ENCODE measurements at regions not wholly inside any gene's neighbourhood (a gene's known extent, or its start where the extent isn't known, plus 50 kb on each side); places are given as distances from the start of the nearest gene placed in this dataset.

DNA sequence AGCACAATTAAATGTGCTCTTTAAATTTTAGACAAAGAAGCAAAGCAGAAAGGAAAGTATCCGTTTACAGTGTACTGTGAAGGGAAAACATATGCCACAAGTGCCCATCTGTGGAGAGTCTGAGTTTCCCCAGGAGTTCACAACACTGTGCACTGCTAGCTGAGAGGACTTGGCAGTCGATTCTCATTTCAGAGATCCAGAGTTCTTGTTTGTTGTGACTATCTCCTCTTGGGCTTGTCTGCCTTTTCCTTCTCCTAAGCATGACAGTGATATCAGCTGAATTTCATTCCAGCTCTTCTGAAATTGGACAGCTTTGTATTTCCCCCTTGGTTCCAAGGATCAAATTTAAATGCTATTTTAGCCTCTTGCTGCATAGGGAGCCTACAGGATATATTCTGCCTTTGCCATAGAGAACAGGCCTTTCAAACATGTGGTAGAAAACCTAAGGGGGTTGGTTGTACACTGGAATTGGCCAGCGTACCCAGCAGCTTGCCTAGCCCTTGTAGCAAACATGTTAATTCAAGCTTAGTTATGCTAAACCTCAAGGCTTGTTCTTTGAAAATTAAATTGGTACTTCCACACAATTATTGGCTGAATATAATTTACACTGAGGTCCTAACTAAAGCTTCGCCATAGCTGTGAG is 259.2 kb upstream of the NOVA1 start:
- Histone ChIP-seq H3K4me1 (ENCODE audit: control insufficient read depth, extremely low read depth, insufficient read depth, low read length) (no peaks in the 10 kb centered on the region), H3K9me1 (ENCODE audit: control insufficient read depth, extremely low read depth, insufficient read depth, low read length) (no peaks in the 10 kb centered on the region), H3K9ac (ENCODE audit: control insufficient read depth, extremely low read depth, insufficient read depth, low read length) (no peak overlapping the region), H2AFZ (ENCODE audit: control insufficient read depth, low read length) (no peak overlapping the region), H3K36me3 (ENCODE audit: control insufficient read depth in 2 of 2, extremely low read depth in 1 of 2, insufficient read depth in 2 of 2, low read length in 2 of 2) (no peaks in the 10 kb centered on the region), H3K27ac (ENCODE audit: control insufficient read depth, insufficient read depth, low read length) (no peak overlapping the region), H3K4me2 (ENCODE audit: control insufficient read depth, extremely low read depth, insufficient read depth, low read depth, low read length) (no peak overlapping the region), H3K4me3 (ENCODE audit: control insufficient read depth in 2 of 3, extremely low read depth in 1 of 3, insufficient read depth in 2 of 3, low read depth in 1 of 3, low read length in 3 of 3) (no peak overlapping the region), H3K79me2 (ENCODE audit: control insufficient read depth, insufficient read depth, low read length) (no peaks in the 10 kb centered on the region), H3K27me3 (ENCODE audit: control insufficient read depth, extremely low read depth, insufficient read depth, low read length) (no peaks in the 10 kb centered on the region), H4K20me1 (ENCODE audit: control insufficient read depth, extremely low read depth, insufficient read depth, low read length) (no peaks in the 10 kb centered on the region), H3K9me3 (ENCODE audit: control insufficient read depth, low read depth, low read length) (no peaks in the 10 kb centered on the region)
- TF ChIP-seq EZH2 (IDR thresholded peaks at IDR 0.05; ENCODE audit: low read length), result no peak
- TF ChIP-seq, protein P1, sequence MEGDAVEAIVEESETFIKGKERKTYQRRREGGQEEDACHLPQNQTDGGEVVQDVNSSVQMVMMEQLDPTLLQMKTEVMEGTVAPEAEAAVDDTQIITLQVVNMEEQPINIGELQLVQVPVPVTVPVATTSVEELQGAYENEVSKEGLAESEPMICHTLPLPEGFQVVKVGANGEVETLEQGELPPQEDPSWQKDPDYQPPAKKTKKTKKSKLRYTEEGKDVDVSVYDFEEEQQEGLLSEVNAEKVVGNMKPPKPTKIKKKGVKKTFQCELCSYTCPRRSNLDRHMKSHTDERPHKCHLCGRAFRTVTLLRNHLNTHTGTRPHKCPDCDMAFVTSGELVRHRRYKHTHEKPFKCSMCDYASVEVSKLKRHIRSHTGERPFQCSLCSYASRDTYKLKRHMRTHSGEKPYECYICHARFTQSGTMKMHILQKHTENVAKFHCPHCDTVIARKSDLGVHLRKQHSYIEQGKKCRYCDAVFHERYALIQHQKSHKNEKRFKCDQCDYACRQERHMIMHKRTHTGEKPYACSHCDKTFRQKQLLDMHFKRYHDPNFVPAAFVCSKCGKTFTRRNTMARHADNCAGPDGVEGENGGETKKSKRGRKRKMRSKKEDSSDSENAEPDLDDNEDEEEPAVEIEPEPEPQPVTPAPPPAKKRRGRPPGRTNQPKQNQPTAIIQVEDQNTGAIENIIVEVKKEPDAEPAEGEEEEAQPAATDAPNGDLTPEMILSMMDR (optimal IDR thresholded peaks at IDR 0.05 in 1 of 3, IDR thresholded peaks at IDR 0.05 in 1 of 3, conservative IDR thresholded peaks at IDR 0.05 in 1 of 3; ENCODE audit: extremely low read depth in 1 of 3, insufficient read depth in 2 of 3, low read length in 3 of 3), result no peak
- FAIRE-seq, result no peak
- no peak for DNase-seq (ENCODE audit: low read depth, low spot score)
- dilution Hi-C loops (cut with MboI; ENCODE audit: extremely low pct_ligation_motif_present, low sequenced_read_pairs), result no loop called here

DNA sequence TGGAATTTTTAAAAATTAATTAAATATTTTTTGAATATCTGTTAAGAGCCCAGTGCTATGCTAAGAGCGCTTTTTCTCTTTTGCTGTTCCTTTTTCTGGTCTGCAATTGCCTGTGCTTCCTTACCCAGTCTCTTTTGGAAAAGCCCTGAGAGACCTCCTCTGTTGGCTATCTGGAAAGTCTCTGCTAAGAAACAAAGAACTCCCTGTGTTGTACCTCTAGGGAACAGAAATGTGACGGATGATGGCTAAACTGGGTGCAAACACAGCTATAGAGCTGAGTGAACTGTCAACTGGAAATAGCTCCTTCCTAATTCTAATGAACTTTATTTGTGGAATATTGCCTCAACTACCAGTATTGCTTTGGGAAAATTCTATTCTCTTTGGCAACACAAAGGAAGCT is 261.6 kb upstream of the NOVA1 start:
- no peaks in the 10 kb centered on the region for H3K9me3 ChIP-seq (ENCODE audit: control insufficient read depth, low read depth, low read length)
- no peaks in the 10 kb centered on the region for H3K27me3 ChIP-seq (ENCODE audit: control insufficient read depth, extremely low read depth, insufficient read depth, low read length)
- dilution Hi-C loops (cut with MboI; ENCODE audit: extremely low pct_ligation_motif_present, low sequenced_read_pairs), result no loop called here
- no peaks in the 10 kb centered on the region for H3K79me2 ChIP-seq (ENCODE audit: control insufficient read depth, insufficient read depth, low read length)
- DNase-seq (ENCODE audit: low read depth, low spot score) (no peak), FAIRE-seq (no peak)
- H3K36me3 ChIP-seq (ENCODE audit: control insufficient read depth in 2 of 2, extremely low read depth in 1 of 2, insufficient read depth in 2 of 2, low read length in 2 of 2), result no peaks in the 10 kb centered on the region
- no peak overlapping the region for H3K27ac ChIP-seq (ENCODE audit: control insufficient read depth, insufficient read depth, low read length)
- H3K9ac ChIP-seq (ENCODE audit: control insufficient read depth, extremely low read depth, insufficient read depth, low read length), result no peak overlapping the region
- H3K4me2 ChIP-seq (ENCODE audit: control insufficient read depth, extremely low read depth, insufficient read depth, low read depth, low read length), result no peak overlapping the region
- H4K20me1 ChIP-seq (ENCODE audit: control insufficient read depth, extremely low read depth, insufficient read depth, low read length), result no peaks in the 10 kb centered on the region
- H2AFZ ChIP-seq (ENCODE audit: control insufficient read depth, low read length), result no peak overlapping the region
- no peak overlapping the region for H3K4me3 ChIP-seq (ENCODE audit: control insufficient read depth in 2 of 3, extremely low read depth in 1 of 3, insufficient read depth in 2 of 3, low read depth in 1 of 3, low read length in 3 of 3)
- H3K9me1 ChIP-seq (ENCODE audit: control insufficient read depth, extremely low read depth, insufficient read depth, low read length), result no peaks in the 10 kb centered on the region
- no peak for TF ChIP-seq EZH2 (IDR thresholded peaks at IDR 0.05; ENCODE audit: low read length)
- TF ChIP-seq, protein P1 (optimal IDR thresholded peaks at IDR 0.05 in 1 of 3, IDR thresholded peaks at IDR 0.05 in 1 of 3, conservative IDR thresholded peaks at IDR 0.05 in 1 of 3; ENCODE audit: extremely low read depth in 1 of 3, insufficient read depth in 2 of 3, low read length in 3 of 3), result no peak
- H3K4me1 ChIP-seq (ENCODE audit: control insufficient read depth, extremely low read depth, insufficient read depth, low read length), result no peaks in the 10 kb centered on the region

All from keratinocyte (primary cell).